ENCODE measurements at regions not wholly inside any gene's neighbourhood (a gene's known extent, or its start where the extent isn't known, plus 50 kb on each side); places are given as distances from the start of the nearest gene placed in this dataset.

DNA sequence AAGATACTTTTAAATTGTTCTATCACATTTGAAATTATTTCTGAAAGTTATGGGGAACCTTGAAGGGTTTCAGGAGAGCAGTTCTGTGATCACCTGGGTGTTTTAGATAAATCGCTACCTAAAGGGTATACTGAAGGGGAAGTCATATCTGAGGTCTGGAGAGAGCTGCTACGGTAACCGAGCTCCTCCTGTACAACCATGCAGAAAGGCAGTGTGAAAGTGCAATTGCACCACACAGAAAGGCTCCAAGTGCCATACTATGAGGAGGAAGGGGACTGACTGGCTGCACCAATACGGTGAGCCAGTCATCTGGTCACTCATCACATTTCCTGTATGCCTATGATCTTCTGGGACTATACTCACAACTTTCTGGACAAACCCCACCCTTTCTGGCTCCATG is 241.4 kb upstream of the SLC24A2 start:
- CTCF ChIA-PET: interaction anchor here (0.7 kb wide), 1 partner anchor 538 kb away, joined by 3 read pairs; no protein-coding TSS in a partner anchor
- no TSS peak for BruUV-seq (replicated peaks)

DNA sequence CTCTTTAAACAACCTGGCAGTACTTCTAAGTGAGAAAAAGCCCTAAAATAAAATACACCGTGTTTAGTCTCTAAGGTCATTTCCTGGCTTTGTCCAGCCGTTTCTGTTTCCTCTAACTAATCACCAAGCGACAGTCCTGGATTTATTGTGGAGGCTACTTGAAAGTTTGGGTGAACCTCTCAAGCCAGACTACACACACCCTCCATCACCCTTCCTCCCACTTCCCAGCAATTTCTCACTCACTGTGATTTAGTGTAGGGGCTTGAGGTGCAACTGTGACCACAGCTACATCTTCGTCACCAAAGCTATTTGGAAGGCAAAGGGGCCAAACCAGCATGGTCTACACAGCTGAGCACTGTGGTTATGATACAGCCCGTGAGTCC is 240.0 kb upstream of the SLC24A2 start:
- Mint-ChIP-seq H3K4me3 (ENCODE audit: unreplicated experiment) (no peak overlapping the region), H3K4me1 (ENCODE audit: insufficient read depth, unreplicated experiment) (no peaks in the 10 kb centered on the region), H3K27ac (ENCODE audit: low read depth, unreplicated experiment) (no peak overlapping the region), H3K9me3 (ENCODE audit: unreplicated experiment) (no peaks in the 10 kb centered on the region), H3K36me3 (ENCODE audit: insufficient read depth, unreplicated experiment) (peaks cover 5% of the 10 kb centered on the region), H3K27me3 (ENCODE audit: insufficient read depth, unreplicated experiment) (no peaks in the 10 kb centered on the region)
- ChIA-PET POLR2A (no interaction called here), CTCF (no interaction called here)
- TF ChIP-seq, protein P1, sequence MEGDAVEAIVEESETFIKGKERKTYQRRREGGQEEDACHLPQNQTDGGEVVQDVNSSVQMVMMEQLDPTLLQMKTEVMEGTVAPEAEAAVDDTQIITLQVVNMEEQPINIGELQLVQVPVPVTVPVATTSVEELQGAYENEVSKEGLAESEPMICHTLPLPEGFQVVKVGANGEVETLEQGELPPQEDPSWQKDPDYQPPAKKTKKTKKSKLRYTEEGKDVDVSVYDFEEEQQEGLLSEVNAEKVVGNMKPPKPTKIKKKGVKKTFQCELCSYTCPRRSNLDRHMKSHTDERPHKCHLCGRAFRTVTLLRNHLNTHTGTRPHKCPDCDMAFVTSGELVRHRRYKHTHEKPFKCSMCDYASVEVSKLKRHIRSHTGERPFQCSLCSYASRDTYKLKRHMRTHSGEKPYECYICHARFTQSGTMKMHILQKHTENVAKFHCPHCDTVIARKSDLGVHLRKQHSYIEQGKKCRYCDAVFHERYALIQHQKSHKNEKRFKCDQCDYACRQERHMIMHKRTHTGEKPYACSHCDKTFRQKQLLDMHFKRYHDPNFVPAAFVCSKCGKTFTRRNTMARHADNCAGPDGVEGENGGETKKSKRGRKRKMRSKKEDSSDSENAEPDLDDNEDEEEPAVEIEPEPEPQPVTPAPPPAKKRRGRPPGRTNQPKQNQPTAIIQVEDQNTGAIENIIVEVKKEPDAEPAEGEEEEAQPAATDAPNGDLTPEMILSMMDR (IDR thresholded peaks at IDR 0.05; ENCODE audit: unreplicated experiment): no peak
- no TSS peak for BruUV-seq (replicated peaks)
- DNase-seq (ENCODE audit: unreplicated experiment): no peak
- intact Hi-C loops (cut with micrococcal nuclease): no loop called here

More for the DNA sequence above, 241.4 kb upstream of the SLC24A2 start:
- POLR2A ChIA-PET: no interaction called here
- no peaks in the 10 kb centered on the region for H3K27me3 Mint-ChIP-seq (ENCODE audit: insufficient read depth, unreplicated experiment)
- H3K36me3 Mint-ChIP-seq (ENCODE audit: insufficient read depth, unreplicated experiment): peaks cover 5% of the 10 kb centered on the region
- TF ChIP-seq, protein P1 (IDR thresholded peaks at IDR 0.05; ENCODE audit: unreplicated experiment): no peak
- H3K4me3 Mint-ChIP-seq (ENCODE audit: unreplicated experiment): no peak overlapping the region
- intact Hi-C loops (cut with micrococcal nuclease): no loop called here
- DNase-seq (ENCODE audit: unreplicated experiment): no peak
- H3K27ac Mint-ChIP-seq (ENCODE audit: low read depth, unreplicated experiment): no peak overlapping the region
- no peaks in the 10 kb centered on the region for H3K9me3 Mint-ChIP-seq (ENCODE audit: unreplicated experiment)
- H3K4me1 Mint-ChIP-seq (ENCODE audit: insufficient read depth, unreplicated experiment): no peaks in the 10 kb centered on the region

DNA sequence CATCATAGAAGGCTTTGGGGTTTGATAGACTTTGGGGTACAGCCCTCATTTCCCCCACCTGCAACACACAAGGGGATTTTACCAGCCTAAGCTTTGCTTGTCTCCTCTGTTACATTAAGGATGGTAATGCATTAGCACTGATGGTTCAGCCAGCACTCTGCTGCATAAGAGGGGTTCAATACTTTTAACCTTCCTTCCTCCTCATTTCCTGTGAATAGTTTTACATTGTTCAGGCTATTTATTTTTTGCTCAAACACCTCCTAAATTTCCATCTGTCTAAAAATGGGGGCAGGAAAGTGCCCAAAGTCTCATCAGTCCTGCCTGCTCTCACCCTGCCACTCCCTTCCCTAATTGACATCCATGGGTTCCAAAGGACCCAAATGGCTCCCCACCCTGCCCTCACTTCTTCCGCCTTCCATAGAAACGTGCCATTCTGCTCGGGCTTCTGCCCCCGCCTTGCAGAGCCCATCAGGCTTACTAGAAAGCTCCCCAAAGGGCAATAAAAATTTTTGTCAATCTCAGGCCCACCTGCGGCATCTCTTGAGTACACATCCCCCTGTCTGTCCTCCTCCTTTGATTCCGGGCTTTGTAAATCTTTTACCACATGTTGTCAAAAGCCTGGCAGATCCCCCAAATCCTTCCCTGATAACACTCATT is 239.5 kb upstream of the SLC24A2 start:
- ChIA-PET CTCF (no interaction called here), POLR2A (no interaction called here)
- Mint-ChIP-seq H3K27me3 (ENCODE audit: insufficient read depth, unreplicated experiment) (no peaks in the 10 kb centered on the region), H3K4me3 (ENCODE audit: unreplicated experiment) (no peak overlapping the region), H3K4me1 (ENCODE audit: insufficient read depth, unreplicated experiment) (no peaks in the 10 kb centered on the region), H3K9me3 (ENCODE audit: unreplicated experiment) (no peaks in the 10 kb centered on the region), H3K27ac (ENCODE audit: low read depth, unreplicated experiment) (no peak overlapping the region), H3K36me3 (ENCODE audit: insufficient read depth, unreplicated experiment) (peaks cover 5% of the 10 kb centered on the region)
- TF ChIP-seq, protein P1 (IDR thresholded peaks at IDR 0.05; ENCODE audit: unreplicated experiment): no peak
- intact Hi-C loops (cut with micrococcal nuclease): no loop called here
- no peak for DNase-seq (ENCODE audit: unreplicated experiment)
- no TSS peak for BruUV-seq (replicated peaks)

DNA sequence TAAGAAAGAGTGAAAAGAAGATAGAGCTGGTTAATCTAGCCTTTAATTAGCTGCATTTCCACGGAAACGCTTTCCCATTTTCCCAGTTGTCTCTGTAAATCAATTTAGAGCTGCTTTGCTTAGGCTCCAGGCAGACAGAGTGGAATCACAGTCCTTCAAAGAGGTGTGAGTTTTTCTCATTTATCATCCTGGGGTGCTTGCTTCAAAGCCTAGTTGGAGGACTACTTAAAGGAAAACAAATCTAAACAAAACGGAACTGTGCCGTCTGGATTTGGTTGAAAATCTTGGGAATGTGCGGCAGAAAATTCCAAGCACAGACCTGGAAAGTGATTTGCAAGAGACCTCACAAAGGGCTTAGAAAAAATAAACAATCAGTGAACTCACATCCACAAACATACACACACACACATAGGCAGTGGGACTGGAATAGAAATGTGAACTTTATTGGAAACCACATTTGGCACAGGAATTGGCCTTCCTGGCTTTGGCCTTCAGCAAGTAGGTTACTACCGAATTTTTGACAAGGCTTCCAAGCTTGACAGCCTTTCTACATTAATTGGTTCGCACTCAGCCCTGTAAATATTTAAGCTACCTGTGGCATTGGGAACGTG is 235.2 kb upstream of the SLC24A2 start:
- no peaks in the 10 kb centered on the region for H3K27me3 Mint-ChIP-seq (ENCODE audit: insufficient read depth, unreplicated experiment)
- BruUV-seq (replicated peaks): no TSS peak
- CTCF ChIA-PET: interaction anchor here (0.6 kb wide), 1 partner anchor 51 kb away, joined by 3 read pairs; no protein-coding TSS in a partner anchor
- TF ChIP-seq, protein P1 (IDR thresholded peaks at IDR 0.05; ENCODE audit: unreplicated experiment): no peak
- POLR2A ChIA-PET: no interaction called here
- no peak overlapping the region for H3K27ac Mint-ChIP-seq (ENCODE audit: low read depth, unreplicated experiment)
- intact Hi-C loops (cut with micrococcal nuclease): no loop called here
- DNase-seq (ENCODE audit: unreplicated experiment): no peak
- no peaks in the 10 kb centered on the region for H3K4me1 Mint-ChIP-seq (ENCODE audit: insufficient read depth, unreplicated experiment)
- H3K4me3 Mint-ChIP-seq (ENCODE audit: unreplicated experiment): no peak overlapping the region
- peaks cover 3% of the 10 kb centered on the region for H3K9me3 Mint-ChIP-seq (ENCODE audit: unreplicated experiment)
- H3K36me3 Mint-ChIP-seq (ENCODE audit: insufficient read depth, unreplicated experiment): peaks cover 5% of the 10 kb centered on the region

Measured in MCF 10A (cell line).